SK-N-SH (cell line): ENCODE measurements at regions not wholly inside any gene's neighbourhood (a gene's known extent, or its start where the extent isn't known, plus 50 kb on each side); places are given as distances from the start of the nearest gene placed in this dataset.

Experiments used
- CTCF ChIA-PET: fragments of 300-600, 350-600 bp; formaldehyde crosslinking; extraction: SDS; loops from one replicate; lab custom pipeline; 2021; lab: Yijun Ruan, JAX
- POLR2A ChIA-PET: fragments of 350-600 bp; sonication (Branson Sonifier 250); formaldehyde crosslinking; extraction: SDS; loops from one replicate; lab custom pipeline; 2020; ENCODE audit warnings: antibody characterized with exemption, inconsistent platforms; lab: Yijun Ruan, JAX
- DNase-seq: peaks from one replicate; pipeline ENCODE4 v3.0.0; 2012
- H2AFZ ChIP-seq: fragments of 200-600 bp; sonication (generic); 2 replicates; pipeline ENCODE4 v1.8.1; 2016; ENCODE audit warnings: antibody characterized with exemption, mild to moderate bottlenecking, low read depth
- H3F3A ChIP-seq: fragments of 200-600 bp; sonication (generic); replicated peaks from 2 replicates; pipeline ENCODE3; 2016; ENCODE audit warnings: antibody characterized with exemption, mild to moderate bottlenecking; ENCODE audit not compliant: insufficient read depth
- H3K27ac ChIP-seq, 2 experiments: fragments of 200-500 bp in 1 of 2; fragments of 200-600 bp in 1 of 2; sonication (Bioruptor generic) in 1 of 2; sonication (generic), shearing (Covaris generic) in 1 of 2; 2 replicates each; pipeline versions ENCODE4 v1.5.1 to v1.6.1; 2014 to 2016; ENCODE audit warnings: low read depth in 2 of 2, inconsistent platforms in 1 of 2, low read length in 1 of 2, mild to moderate bottlenecking in 1 of 2, mixed read lengths in 1 of 2
- H3K27me3 ChIP-seq: fragments of 200-600 bp; sonication (generic), shearing (Covaris generic); 2 replicates; pipeline ENCODE4 v1.6.1; 2016; ENCODE audit warnings: mixed run types; ENCODE audit not compliant: insufficient read depth
- H3K36me3 ChIP-seq, 2 experiments: fragments of 200-500 bp in 1 of 2; fragments of 200-600 bp in 1 of 2; sonication (Bioruptor generic) in 1 of 2; sonication (generic) in 1 of 2; replicated peaks in 1 of 2; 2 replicates each; pipeline versions ENCODE3 to v1.5.1; 2014 to 2016; ENCODE audit warnings: low read length in 1 of 2, mild to moderate bottlenecking in 1 of 2; ENCODE audit not compliant: insufficient read depth in 2 of 2, control insufficient read depth in 1 of 2
- H3K4me1 ChIP-seq, 2 experiments: fragments of 200-500 bp in 1 of 2; fragments of 200-600 bp in 1 of 2; sonication (Bioruptor generic) in 1 of 2; sonication (generic), shearing (Covaris generic) in 1 of 2; 2 replicates each; pipeline versions ENCODE4 v1.5.1 to v1.6.1; 2014 to 2016; ENCODE audit warnings: low read depth in 1 of 2, low read length in 1 of 2, mixed run types in 1 of 2; ENCODE audit not compliant: insufficient read depth in 2 of 2, control insufficient read depth in 1 of 2
- H3K4me2 ChIP-seq: fragments of 200-600 bp; sonication (generic), shearing (Covaris generic); 2 replicates; pipeline ENCODE4 v1.6.1; 2017; ENCODE audit warnings: mixed run types
- H3K4me3 ChIP-seq, 2 experiments: fragments of 200-500 bp in 1 of 2; fragments of 200-600 bp in 1 of 2; sonication (Bioruptor generic) in 1 of 2; sonication (generic), shearing (Covaris generic) in 1 of 2; 2 replicates each; pipeline versions ENCODE4 v1.5.1 to v1.8.1; 2014 to 2016; ENCODE audit warnings: low read depth in 2 of 2, inconsistent platforms in 1 of 2, low read length in 1 of 2, mild to moderate bottlenecking in 1 of 2, mixed read lengths in 1 of 2, moderate library complexity in 1 of 2
- H3K79me2 ChIP-seq: fragments of 200-600 bp; sonication (generic); 2 replicates; pipeline ENCODE4 v1.8.1; 2017; ENCODE audit warnings: mild to moderate bottlenecking; ENCODE audit not compliant: insufficient read depth
- H3K9ac ChIP-seq: fragments of 200-600 bp; sonication (generic); 2 replicates; pipeline ENCODE4 v1.6.1; 2017; ENCODE audit warnings: mixed run types
- H3K9me2 ChIP-seq: fragments of 200-600 bp; sonication (generic); 2 replicates; pipeline ENCODE4 v1.6.1; 2017; ENCODE audit warnings: mixed run types
- H3K9me3 ChIP-seq: fragments of 200-600 bp; sonication (generic); 2 replicates; pipeline ENCODE4 v1.6.1; 2017; ENCODE audit warnings: mixed run types, mild to moderate bottlenecking, moderate library complexity
- H4K20me1 ChIP-seq: fragments of 200-600 bp; sonication (generic); 2 replicates; pipeline ENCODE4 v1.6.1; 2017; ENCODE audit warnings: mild to moderate bottlenecking, mixed run types; ENCODE audit not compliant: insufficient read depth
- EZH2phosphoT487 ChIP-seq: fragments of 200-600 bp; sonication (generic); IDR thresholded peaks from 2 replicates; pipeline ENCODE4 v1.6.1; 2017; ENCODE audit warnings: low read depth, mixed run types, mild to moderate bottlenecking, antibody characterized with exemption, moderate library complexity, borderline replicate concordance
- GABPA ChIP-seq: IDR thresholded peaks from 2 replicates; pipeline ENCODE4 v1.4.0; 2012; ENCODE audit warnings: low read depth, mild to moderate bottlenecking
- IRF3 ChIP-seq: fragments of 150-350 bp; IDR thresholded peaks from 2 replicates; pipeline ENCODE4 v1.6.1; 2016; ENCODE audit warnings: mild to moderate bottlenecking, low read depth, low read length
- JUND ChIP-seq: IDR thresholded peaks from 2 replicates; pipeline ENCODE4 v1.4.0; 2012
- MEF2A ChIP-seq: IDR thresholded peaks from 2 replicates; pipeline ENCODE4 v1.4.0; 2012; ENCODE audit warnings: low read depth, borderline replicate concordance
- NFIC ChIP-seq: IDR thresholded peaks from 2 replicates; pipeline ENCODE4 v1.4.0; 2012; ENCODE audit warnings: borderline replicate concordance
- NRF1 ChIP-seq: IDR thresholded peaks from 2 replicates; pipeline ENCODE4 v1.6.1; 2012; ENCODE audit warnings: low read depth, mild to moderate bottlenecking, low read length
- PBX3 ChIP-seq: IDR thresholded peaks from 2 replicates; pipeline ENCODE4; 2012
- POLR2AphosphoS5 ChIP-seq: IDR thresholded peaks from 2 replicates; pipeline ENCODE4 v1.6.1; 2012; ENCODE audit warnings: low read depth, low read length
- RAD21 ChIP-seq: IDR thresholded peaks from 2 replicates; pipeline ENCODE4 v1.6.1; 2012; ENCODE audit warnings: mild to moderate bottlenecking, low read length
- SIN3A ChIP-seq: IDR thresholded peaks from 2 replicates; pipeline ENCODE4 v1.6.1; 2012; ENCODE audit warnings: low read depth, mild to moderate bottlenecking, low read length, moderate library complexity, borderline replicate concordance
- WGBS: methylation state at CpG from one replicate; pipeline ENCODE4 v1.1.6; 2017; ENCODE audit warnings: low lambda C conversion rate; 5-methylcytosine and 5-hydroxymethylcytosine counted together
- TF ChIP-seq, protein P1 (sequence below): IDR thresholded peaks from 2 replicates; pipeline ENCODE4 v1.6.1; 2012; ENCODE audit warnings: mild to moderate bottlenecking, low read depth, low read length, moderate library complexity
- TF ChIP-seq, protein P2 (sequence below): IDR thresholded peaks from 2 replicates; pipeline ENCODE4 v1.4.0; 2012; ENCODE audit warnings: low read depth, borderline replicate concordance

DNA sequence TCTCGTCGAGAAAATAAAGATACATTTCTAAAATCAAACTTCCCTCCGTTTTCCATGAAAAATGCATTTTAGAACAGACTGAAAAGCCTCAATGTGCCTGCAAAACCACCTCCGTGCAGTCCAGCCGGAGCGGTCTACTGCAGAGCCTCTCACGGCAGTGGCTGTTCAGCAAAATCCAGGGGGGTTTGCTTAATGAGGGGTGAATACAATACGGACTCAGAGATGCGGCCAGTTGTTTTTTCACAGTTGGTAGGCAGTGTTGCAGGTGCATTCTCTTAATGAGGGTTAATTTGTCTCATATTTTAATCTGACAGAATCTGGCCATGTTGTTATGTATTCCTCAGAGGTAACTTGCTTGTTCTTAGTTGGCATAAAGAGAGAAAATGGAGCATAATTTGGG is 223.0 kb downstream of the EBLN2 start:
- H3K79me2 ChIP-seq = no peaks in the 10 kb centered on the region
- no peak overlapping the region for H3K27ac ChIP-seq
- no peaks in the 10 kb centered on the region; a peak in 1 of 4 replicates for H3K4me1 ChIP-seq
- H4K20me1 ChIP-seq = no peaks in the 10 kb centered on the region
- H3K27me3 ChIP-seq = no peaks in the 10 kb centered on the region
- H3K4me3 ChIP-seq = no peak overlapping the region
- ChIA-PET POLR2A (no interaction called here), CTCF (interaction anchor here (1.3 to 2.0 kb wide), 3 partner anchors 10 to 184 kb away, joined by 4 to 10 read pairs (median 5); no protein-coding TSS in a partner anchor)
- no peak overlapping the region for H2AFZ ChIP-seq
- DNase-seq = no peak
- H3K9ac ChIP-seq = no peak overlapping the region
- no peak overlapping the region for H3K4me2 ChIP-seq
- 73% methylated on average over 9 of the region's 9 CpGs for WGBS
- no peaks in the 10 kb centered on the region for H3K9me3 ChIP-seq
- no peaks in the 10 kb centered on the region for H3K36me3 ChIP-seq
- TF ChIP-seq IRF3 (no peak), POLR2AphosphoS5 (no peak), JUND (no peak), SIN3A (no peak), EZH2phosphoT487 (no peak), PBX3 (no peak), NRF1 (no peak), RAD21 (no peak), MEF2A (no peak), NFIC (no peak), GABPA (no peak)
- TF ChIP-seq, protein P1, sequence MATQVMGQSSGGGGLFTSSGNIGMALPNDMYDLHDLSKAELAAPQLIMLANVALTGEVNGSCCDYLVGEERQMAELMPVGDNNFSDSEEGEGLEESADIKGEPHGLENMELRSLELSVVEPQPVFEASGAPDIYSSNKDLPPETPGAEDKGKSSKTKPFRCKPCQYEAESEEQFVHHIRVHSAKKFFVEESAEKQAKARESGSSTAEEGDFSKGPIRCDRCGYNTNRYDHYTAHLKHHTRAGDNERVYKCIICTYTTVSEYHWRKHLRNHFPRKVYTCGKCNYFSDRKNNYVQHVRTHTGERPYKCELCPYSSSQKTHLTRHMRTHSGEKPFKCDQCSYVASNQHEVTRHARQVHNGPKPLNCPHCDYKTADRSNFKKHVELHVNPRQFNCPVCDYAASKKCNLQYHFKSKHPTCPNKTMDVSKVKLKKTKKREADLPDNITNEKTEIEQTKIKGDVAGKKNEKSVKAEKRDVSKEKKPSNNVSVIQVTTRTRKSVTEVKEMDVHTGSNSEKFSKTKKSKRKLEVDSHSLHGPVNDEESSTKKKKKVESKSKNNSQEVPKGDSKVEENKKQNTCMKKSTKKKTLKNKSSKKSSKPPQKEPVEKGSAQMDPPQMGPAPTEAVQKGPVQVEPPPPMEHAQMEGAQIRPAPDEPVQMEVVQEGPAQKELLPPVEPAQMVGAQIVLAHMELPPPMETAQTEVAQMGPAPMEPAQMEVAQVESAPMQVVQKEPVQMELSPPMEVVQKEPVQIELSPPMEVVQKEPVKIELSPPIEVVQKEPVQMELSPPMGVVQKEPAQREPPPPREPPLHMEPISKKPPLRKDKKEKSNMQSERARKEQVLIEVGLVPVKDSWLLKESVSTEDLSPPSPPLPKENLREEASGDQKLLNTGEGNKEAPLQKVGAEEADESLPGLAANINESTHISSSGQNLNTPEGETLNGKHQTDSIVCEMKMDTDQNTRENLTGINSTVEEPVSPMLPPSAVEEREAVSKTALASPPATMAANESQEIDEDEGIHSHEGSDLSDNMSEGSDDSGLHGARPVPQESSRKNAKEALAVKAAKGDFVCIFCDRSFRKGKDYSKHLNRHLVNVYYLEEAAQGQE = no peak
- TF ChIP-seq, protein P2, sequence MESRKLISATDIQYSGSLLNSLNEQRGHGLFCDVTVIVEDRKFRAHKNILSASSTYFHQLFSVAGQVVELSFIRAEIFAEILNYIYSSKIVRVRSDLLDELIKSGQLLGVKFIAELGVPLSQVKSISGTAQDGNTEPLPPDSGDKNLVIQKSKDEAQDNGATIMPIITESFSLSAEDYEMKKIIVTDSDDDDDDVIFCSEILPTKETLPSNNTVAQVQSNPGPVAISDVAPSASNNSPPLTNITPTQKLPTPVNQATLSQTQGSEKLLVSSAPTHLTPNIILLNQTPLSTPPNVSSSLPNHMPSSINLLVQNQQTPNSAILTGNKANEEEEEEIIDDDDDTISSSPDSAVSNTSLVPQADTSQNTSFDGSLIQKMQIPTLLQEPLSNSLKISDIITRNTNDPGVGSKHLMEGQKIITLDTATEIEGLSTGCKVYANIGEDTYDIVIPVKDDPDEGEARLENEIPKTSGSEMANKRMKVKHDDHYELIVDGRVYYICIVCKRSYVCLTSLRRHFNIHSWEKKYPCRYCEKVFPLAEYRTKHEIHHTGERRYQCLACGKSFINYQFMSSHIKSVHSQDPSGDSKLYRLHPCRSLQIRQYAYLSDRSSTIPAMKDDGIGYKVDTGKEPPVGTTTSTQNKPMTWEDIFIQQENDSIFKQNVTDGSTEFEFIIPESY = no peak
- TF ChIP-seq, all 33 proteins: peak for 0
- Histone ChIP-seq H3F3A (no peaks in the 10 kb centered on the region), H3K9me2 (no peaks in the 10 kb centered on the region)
